CD4-positive, CD25-positive, alpha-beta regulatory T cell (primary cell): ENCODE measurements at regions not wholly inside any gene's neighbourhood (a gene's known extent, or its start where the extent isn't known, plus 50 kb on each side); places are given as distances from the start of the nearest gene placed in this dataset.

Experiments
- ATAC-seq, 2 donors: fragments of 150-1000 bp; cut with Tn5 transposase; one replicate each; pipeline ENCODE4 v1.10.0; 2021; ENCODE audit warnings: low read depth in 2 of 2, moderate number of reproducible peaks in 2 of 2, moderate library complexity in 1 of 2
- DNase-seq, 3 donors: peaks; one replicate each; pipeline versions ENCODE4 v3.0.0 to v3.0.0-alpha.2; 2012 to 2022; ENCODE audit warnings: mixed read lengths in 1 of 3
- H3K27ac ChIP-seq: one replicate; pipeline ENCODE4 v1.7.0; 2013; ENCODE audit warnings: mild to moderate bottlenecking, low read length; ENCODE audit not compliant: insufficient read depth, poor library complexity, severe bottlenecking
- H3K27me3 ChIP-seq: one replicate; pipeline ENCODE4 v1.7.0; 2013; ENCODE audit warnings: low read length; ENCODE audit not compliant: control insufficient read depth, insufficient read depth
- H3K36me3 ChIP-seq: one replicate; pipeline ENCODE4 v1.7.0; 2013; ENCODE audit warnings: mild to moderate bottlenecking, low read length, moderate library complexity; ENCODE audit not compliant: control insufficient read depth, insufficient read depth
- H3K4me1 ChIP-seq: 2 replicates; pipeline ENCODE4 v1.7.0; 2013; ENCODE audit warnings: mild to moderate bottlenecking, low read length; ENCODE audit not compliant: insufficient read depth, control insufficient read depth, poor library complexity, severe bottlenecking
- H3K4me3 ChIP-seq: one replicate; pipeline ENCODE4 v1.7.0; 2013; ENCODE audit warnings: low read depth, mild to moderate bottlenecking, low read length, moderate library complexity
- H3K9me3 ChIP-seq, 2 experiments: 1 replicate in 1 of 2; 2 replicates in 1 of 2; pipeline ENCODE4 v1.7.0; 2013; ENCODE audit warnings: low read length in 2 of 2, mild to moderate bottlenecking in 1 of 2, moderate library complexity in 1 of 2; ENCODE audit not compliant: control insufficient read depth in 2 of 2
- H3K27ac Mint-ChIP-seq, 3 donors: one replicate each; pipeline ENCODE4 v1.8.0; 2020 to 2022; ENCODE audit warnings: mild to moderate bottlenecking in 3 of 3, mixed read lengths in 3 of 3, moderate library complexity in 2 of 3
- H3K27me3 Mint-ChIP-seq: one replicate; pipeline ENCODE4 v1.8.0; 2022; ENCODE audit warnings: mild to moderate bottlenecking, mixed read lengths
- H3K36me3 Mint-ChIP-seq: one replicate; pipeline ENCODE4 v1.8.0; 2020; ENCODE audit warnings: mixed read lengths
- H3K4me1 Mint-ChIP-seq, 4 donors: one replicate each; pipeline ENCODE4 v1.8.0; 2020 to 2022; ENCODE audit warnings: mixed read lengths in 4 of 4, mild to moderate bottlenecking in 1 of 4
- H3K4me3 Mint-ChIP-seq, 4 donors: one replicate each; pipeline ENCODE4 v1.8.0; 2020 to 2022; ENCODE audit warnings: mild to moderate bottlenecking in 4 of 4, mixed read lengths in 4 of 4, moderate library complexity in 3 of 4
- H3K9me3 Mint-ChIP-seq, 7 donors: one replicate each; pipeline ENCODE4 v1.8.0; 2020 to 2022; ENCODE audit warnings: mixed read lengths in 7 of 7, mild to moderate bottlenecking in 3 of 7, moderate library complexity in 2 of 7

- Histone ChIP-seq H3K27ac (no peak overlapping the region), H3K27me3 (no peaks in the 10 kb centered on the region), H3K9me3 (no peaks in the 10 kb centered on the region), H3K4me3 (no peak overlapping the region), H3K36me3 (no peaks in the 10 kb centered on the region), H3K4me1 (no peaks in the 10 kb centered on the region)
- Mint-ChIP-seq H3K36me3 (no peaks in the 10 kb centered on the region), H3K27me3 (no peaks in the 10 kb centered on the region), H3K4me1 (no peaks in the 10 kb centered on the region), H3K4me3 (no peak overlapping the region), H3K9me3 (peaks cover 0 to 4% (median 1%) of the 10 kb centered on the region in 7 donors), H3K27ac (no peak overlapping the region)
- no peak for ATAC-seq
- no peak for DNase-seq
Observed at GRCh38 chrX:35682476-35682875, 115.7 kb upstream of the MAGEB16 start.

GRCh38 chrX:35696760-35697234, 101.3 kb upstream of the MAGEB16 start:
- Mint-ChIP-seq H3K9me3 (peaks cover 0 to 2% (median 0%) of the 10 kb centered on the region in 7 donors), H3K4me3 (no peak overlapping the region), H3K36me3 (no peaks in the 10 kb centered on the region)

GRCh38 chrX:35699642-35700041, 98.5 kb upstream of the MAGEB16 start:
- no peak overlapping the region for H3K27ac ChIP-seq
- no peaks in the 10 kb centered on the region for H3K27me3 Mint-ChIP-seq
- no peak overlapping the region for H3K4me3 Mint-ChIP-seq
- H3K9me3 ChIP-seq = no peaks in the 10 kb centered on the region
- peaks cover 0 to 2% (median 0%) of the 10 kb centered on the region in 7 donors for H3K9me3 Mint-ChIP-seq
- no peak for ATAC-seq
- H3K4me1 ChIP-seq = no peaks in the 10 kb centered on the region
- no peaks in the 10 kb centered on the region for H3K36me3 ChIP-seq
- H3K4me3 ChIP-seq = no peak overlapping the region
- no peak for DNase-seq
- peak overlapping the region in 1 of 3 donors; percentile 23 for H3K27ac Mint-ChIP-seq
- H3K36me3 Mint-ChIP-seq = no peaks in the 10 kb centered on the region
- no peaks in the 10 kb centered on the region for H3K4me1 Mint-ChIP-seq
- H3K27me3 ChIP-seq = no peaks in the 10 kb centered on the region

More at GRCh38 chrX:35696760-35697234, 101.3 kb upstream of the MAGEB16 start:
- Histone ChIP-seq H3K27ac (no peak overlapping the region), H3K4me1 (no peaks in the 10 kb centered on the region), H3K27me3 (no peaks in the 10 kb centered on the region), H3K36me3 (no peaks in the 10 kb centered on the region), H3K9me3 (no peaks in the 10 kb centered on the region), H3K4me3 (no peak overlapping the region)
- ATAC-seq = no peak
- DNase-seq = no peak
- no peak overlapping the region for H3K27ac Mint-ChIP-seq
- no peaks in the 10 kb centered on the region for H3K27me3 Mint-ChIP-seq
- no peaks in the 10 kb centered on the region for H3K4me1 Mint-ChIP-seq

- Histone ChIP-seq H3K4me1 (no peaks in the 10 kb centered on the region), H3K9me3 (no peaks in the 10 kb centered on the region), H3K36me3 (no peaks in the 10 kb centered on the region), H3K27ac (no peak overlapping the region), H3K27me3 (no peaks in the 10 kb centered on the region), H3K4me3 (no peak overlapping the region)
- Mint-ChIP-seq H3K36me3 (no peaks in the 10 kb centered on the region), H3K4me3 (no peak overlapping the region), H3K27ac (peak overlapping the region in 1 of 3 donors; percentile 23), H3K27me3 (no peaks in the 10 kb centered on the region), H3K4me1 (no peaks in the 10 kb centered on the region), H3K9me3 (peaks cover 0 to 2% (median 0%) of the 10 kb centered on the region in 7 donors)
- no peak for DNase-seq
- ATAC-seq = no peak
Observed at GRCh38 chrX:35700121-35700520, 98.0 kb upstream of the MAGEB16 start.

- Mint-ChIP-seq H3K36me3 (no peaks in the 10 kb centered on the region), H3K9me3 (peaks cover 0 to 14% (median 0%) of the 10 kb centered on the region in 7 donors), H3K4me3 (no peak overlapping the region), H3K27ac (no peak overlapping the region), H3K4me1 (no peaks in the 10 kb centered on the region), H3K27me3 (no peaks in the 10 kb centered on the region)
- no peak overlapping the region for H3K27ac ChIP-seq
- no peaks in the 10 kb centered on the region for H3K4me1 ChIP-seq
- no peak overlapping the region for H3K4me3 ChIP-seq
- H3K9me3 ChIP-seq = peaks cover 0 to 4% of the 10 kb centered on the region in 2 experiments
- DNase-seq (no peak), ATAC-seq (no peak)
- no peaks in the 10 kb centered on the region for H3K27me3 ChIP-seq
- no peaks in the 10 kb centered on the region for H3K36me3 ChIP-seq
Observed at GRCh38 chrX:35711281-35711680, 86.9 kb upstream of the MAGEB16 start.

- Mint-ChIP-seq H3K27ac (no peak overlapping the region), H3K27me3 (no peaks in the 10 kb centered on the region), H3K9me3 (peaks cover 0 to 6% (median 2%) of the 10 kb centered on the region in 7 donors), H3K36me3 (no peaks in the 10 kb centered on the region), H3K4me3 (no peak overlapping the region), H3K4me1 (no peaks in the 10 kb centered on the region)
- Histone ChIP-seq H3K27me3 (no peaks in the 10 kb centered on the region), H3K4me3 (no peak overlapping the region), H3K36me3 (no peaks in the 10 kb centered on the region), H3K9me3 (no peaks in the 10 kb centered on the region), H3K4me1 (no peaks in the 10 kb centered on the region), H3K27ac (no peak overlapping the region)
- DNase-seq = no peak
- no peak for ATAC-seq
Observed at GRCh38 chrX:35722128-35722527, 76.0 kb upstream of the MAGEB16 start.

- Mint-ChIP-seq H3K4me1 (no peaks in the 10 kb centered on the region), H3K27me3 (no peaks in the 10 kb centered on the region), H3K9me3 (peaks cover 0 to 9% (median 2%) of the 10 kb centered on the region in 7 donors), H3K36me3 (no peaks in the 10 kb centered on the region), H3K27ac (no peak overlapping the region), H3K4me3 (no peak overlapping the region)
- H3K4me1 ChIP-seq = no peaks in the 10 kb centered on the region
- no peaks in the 10 kb centered on the region for H3K27me3 ChIP-seq
- H3K27ac ChIP-seq = no peak overlapping the region
- no peaks in the 10 kb centered on the region for H3K9me3 ChIP-seq
- no peaks in the 10 kb centered on the region for H3K36me3 ChIP-seq
- DNase-seq (peak in 1 of 3 donors; percentile 1), ATAC-seq (no peak)
- no peak overlapping the region for H3K4me3 ChIP-seq
Observed at GRCh38 chrX:35726176-35726575, 72.0 kb upstream of the MAGEB16 start.

GRCh38 chrX:35728481-35728880, 69.7 kb upstream of the MAGEB16 start:
- no peaks in the 10 kb centered on the region for H3K36me3 Mint-ChIP-seq
- no peaks in the 10 kb centered on the region for H3K27me3 ChIP-seq
- H3K4me3 ChIP-seq = no peak overlapping the region
- H3K27ac Mint-ChIP-seq = no peak overlapping the region
- no peak overlapping the region for H3K27ac ChIP-seq
- H3K4me1 ChIP-seq = no peaks in the 10 kb centered on the region
- H3K9me3 ChIP-seq = no peaks in the 10 kb centered on the region
- no peaks in the 10 kb centered on the region for H3K27me3 Mint-ChIP-seq
- no peaks in the 10 kb centered on the region for H3K4me1 Mint-ChIP-seq
- peaks cover 0 to 9% (median 2%) of the 10 kb centered on the region in 7 donors for H3K9me3 Mint-ChIP-seq
- H3K36me3 ChIP-seq = no peaks in the 10 kb centered on the region
- DNase-seq (no peak), ATAC-seq (no peak)
- no peak overlapping the region for H3K4me3 Mint-ChIP-seq
